ENCODE measurements at regions not wholly inside any gene's neighbourhood (a gene's known extent, or its start where the extent isn't known, plus 50 kb on each side); places are given as distances from the start of the nearest gene placed in this dataset.

DNA sequence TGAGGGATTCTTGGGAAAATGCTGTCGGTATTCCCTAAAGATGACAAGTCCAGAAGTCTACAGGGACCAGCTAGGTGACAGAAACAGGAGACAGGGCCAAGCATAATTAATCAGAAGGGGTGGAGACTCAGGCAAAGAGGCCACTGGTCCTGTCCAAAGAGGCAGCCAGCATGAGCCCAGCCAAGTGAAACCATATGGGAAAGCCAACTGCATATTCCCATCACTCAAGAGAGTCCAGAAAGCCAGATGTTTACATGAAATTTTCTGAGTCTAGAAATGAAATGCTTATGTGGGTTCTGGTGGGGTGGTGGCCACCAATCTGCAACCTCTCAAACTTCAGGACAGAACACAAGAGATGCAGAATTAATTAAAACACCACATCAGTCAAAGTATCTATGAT lies 74.3 kb downstream of the ANKRD60 start:
- TF ChIP-seq, protein P1, sequence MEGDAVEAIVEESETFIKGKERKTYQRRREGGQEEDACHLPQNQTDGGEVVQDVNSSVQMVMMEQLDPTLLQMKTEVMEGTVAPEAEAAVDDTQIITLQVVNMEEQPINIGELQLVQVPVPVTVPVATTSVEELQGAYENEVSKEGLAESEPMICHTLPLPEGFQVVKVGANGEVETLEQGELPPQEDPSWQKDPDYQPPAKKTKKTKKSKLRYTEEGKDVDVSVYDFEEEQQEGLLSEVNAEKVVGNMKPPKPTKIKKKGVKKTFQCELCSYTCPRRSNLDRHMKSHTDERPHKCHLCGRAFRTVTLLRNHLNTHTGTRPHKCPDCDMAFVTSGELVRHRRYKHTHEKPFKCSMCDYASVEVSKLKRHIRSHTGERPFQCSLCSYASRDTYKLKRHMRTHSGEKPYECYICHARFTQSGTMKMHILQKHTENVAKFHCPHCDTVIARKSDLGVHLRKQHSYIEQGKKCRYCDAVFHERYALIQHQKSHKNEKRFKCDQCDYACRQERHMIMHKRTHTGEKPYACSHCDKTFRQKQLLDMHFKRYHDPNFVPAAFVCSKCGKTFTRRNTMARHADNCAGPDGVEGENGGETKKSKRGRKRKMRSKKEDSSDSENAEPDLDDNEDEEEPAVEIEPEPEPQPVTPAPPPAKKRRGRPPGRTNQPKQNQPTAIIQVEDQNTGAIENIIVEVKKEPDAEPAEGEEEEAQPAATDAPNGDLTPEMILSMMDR (IDR thresholded peaks at IDR 0.05) = no peak
- no peak for TF ChIP-seq POLR2AphosphoS5 (IDR thresholded peaks at IDR 0.05)
- no peak for TF ChIP-seq EP300 (IDR thresholded peaks at IDR 0.05)
